ENCODE measurements at regions not wholly inside any gene's neighbourhood (a gene's known extent, or its start where the extent isn't known, plus 50 kb on each side); places are given as distances from the start of the nearest gene placed in this dataset.

- TF ChIP-seq CTCF (IDR thresholded peaks at IDR 0.05) (no peak), ZFX (IDR thresholded peaks at IDR 0.05; ENCODE audit: borderline replicate concordance) (no peak)
- H3K27ac ChIP-seq, result no peak overlapping the region
Observed at GRCh38 chr5:61215996-61216395, 53.7 kb upstream of the SMIM15 start.

- no peak for TF ChIP-seq CTCF (IDR thresholded peaks at IDR 0.05)
- no peak for TF ChIP-seq ZFX (IDR thresholded peaks at IDR 0.05; ENCODE audit: borderline replicate concordance)
- no peak overlapping the region for H3K27ac ChIP-seq
Observed at GRCh38 chr5:61216741-61217140, 54.5 kb upstream of the SMIM15 start.

DNA sequence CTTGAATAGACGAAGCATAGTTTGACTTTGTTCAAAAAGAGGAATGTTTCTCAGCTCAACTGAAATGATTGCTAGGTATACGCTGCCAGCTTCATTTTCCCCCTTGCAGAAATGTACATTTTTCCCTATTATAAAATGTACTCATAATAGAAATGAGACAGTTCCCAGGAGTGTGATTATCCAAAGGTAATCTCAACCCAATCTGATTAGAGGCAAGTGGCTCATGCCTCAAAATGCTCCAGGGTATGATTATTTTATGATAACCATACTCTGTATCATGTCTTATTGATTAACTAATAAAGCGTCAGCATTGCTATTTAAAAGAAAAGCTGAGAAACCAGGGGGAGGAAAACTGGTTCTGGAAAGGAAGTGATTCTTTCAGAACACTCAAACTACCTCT lies 54.9 kb upstream of the SMIM15 start:
- no peak overlapping the region for H3K27ac ChIP-seq
- TF ChIP-seq CTCF (IDR thresholded peaks at IDR 0.05), result no peak

DNA sequence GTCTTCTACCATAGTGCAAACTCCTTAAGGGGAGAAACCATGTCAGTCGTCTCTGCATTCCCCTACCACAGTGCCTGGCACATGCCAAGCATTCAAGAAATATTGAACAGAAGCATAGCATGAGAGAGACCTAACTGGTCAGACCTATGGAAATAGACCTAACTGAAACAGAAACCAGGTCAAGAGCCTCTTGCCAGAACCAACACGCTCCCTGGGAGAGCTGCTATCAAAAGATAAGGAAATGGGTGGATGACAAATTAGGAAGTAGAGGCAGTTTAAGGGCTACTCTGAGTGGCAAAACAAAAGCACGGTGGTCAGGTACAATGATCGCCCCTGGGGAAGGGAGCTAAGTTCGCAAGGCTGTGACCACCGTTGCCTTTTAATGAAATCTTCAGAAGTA lies 66.0 kb upstream of the SMIM15 start:
- TF ChIP-seq CTCF (IDR thresholded peaks at IDR 0.05) (no peak), ZFX (IDR thresholded peaks at IDR 0.05; ENCODE audit: borderline replicate concordance) (no peak)

GRCh38 chr5:61228691-61229280 lies 66.5 kb upstream of the SMIM15 start:
- no peak overlapping the region for H3K27ac ChIP-seq
- TF ChIP-seq ZFX (IDR thresholded peaks at IDR 0.05; ENCODE audit: borderline replicate concordance), result no peak
- no peak for TF ChIP-seq CTCF (IDR thresholded peaks at IDR 0.05)

More for the DNA sequence above, 66.0 kb upstream of the SMIM15 start:
- no peak overlapping the region for H3K27ac ChIP-seq

DNA sequence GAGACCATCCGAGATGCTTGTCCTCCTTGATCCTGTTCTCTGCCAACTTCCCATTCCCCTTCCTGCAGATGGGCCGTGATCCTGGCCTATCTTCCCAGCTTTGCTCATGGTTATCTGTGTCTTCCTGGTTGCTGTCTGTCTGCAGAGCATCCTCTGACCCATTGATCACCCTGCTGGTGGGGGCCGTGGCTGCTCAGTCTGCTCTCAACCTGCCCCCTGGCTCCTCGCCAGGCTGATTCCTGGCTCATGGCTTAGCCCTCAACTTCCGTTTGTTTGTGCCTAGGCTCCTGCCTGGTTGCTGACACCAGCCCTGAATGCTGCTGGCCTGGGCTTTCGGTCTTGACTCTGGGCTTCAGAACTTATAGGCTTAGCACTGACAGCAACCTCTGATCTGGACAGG lies 67.1 kb upstream of the SMIM15 start:
- TF ChIP-seq CTCF (IDR thresholded peaks at IDR 0.05), result no peak
- TF ChIP-seq ZFX (IDR thresholded peaks at IDR 0.05; ENCODE audit: borderline replicate concordance), result no peak
- H3K27ac ChIP-seq, result no peak overlapping the region

GRCh38 chr5:61230492-61230891 lies 68.2 kb upstream of the SMIM15 start:
- H3K27ac ChIP-seq, result no peak overlapping the region
- TF ChIP-seq CTCF (IDR thresholded peaks at IDR 0.05) (no peak), ZFX (IDR thresholded peaks at IDR 0.05; ENCODE audit: borderline replicate concordance) (no peak)

Data from 22Rv1 (cell line).